ENCODE measurements at regions not wholly inside any gene's neighbourhood (a gene's known extent, or its start where the extent isn't known, plus 50 kb on each side); places are given as distances from the start of the nearest gene placed in this dataset.

DNA sequence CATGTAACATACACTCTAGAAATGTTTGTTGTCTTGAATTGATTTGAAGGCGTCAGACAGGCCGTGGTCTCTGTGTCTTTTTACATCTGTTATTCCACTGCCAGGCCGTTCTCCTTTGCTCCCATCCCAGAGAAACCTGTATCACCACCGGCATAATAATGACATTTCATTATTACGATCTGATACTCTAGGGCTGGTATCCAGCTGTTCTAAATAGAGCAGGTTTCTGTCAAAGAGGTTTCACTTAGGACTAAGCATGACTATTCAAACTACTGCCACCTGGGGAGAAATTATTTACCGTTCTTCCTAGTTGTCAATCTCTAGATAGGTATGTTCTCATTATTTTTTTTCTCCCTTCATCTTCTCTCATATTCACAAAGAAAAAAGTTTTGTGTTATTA, 1016.2 kb upstream of the EEF2KMT start:
- TF ChIP-seq, protein P1, sequence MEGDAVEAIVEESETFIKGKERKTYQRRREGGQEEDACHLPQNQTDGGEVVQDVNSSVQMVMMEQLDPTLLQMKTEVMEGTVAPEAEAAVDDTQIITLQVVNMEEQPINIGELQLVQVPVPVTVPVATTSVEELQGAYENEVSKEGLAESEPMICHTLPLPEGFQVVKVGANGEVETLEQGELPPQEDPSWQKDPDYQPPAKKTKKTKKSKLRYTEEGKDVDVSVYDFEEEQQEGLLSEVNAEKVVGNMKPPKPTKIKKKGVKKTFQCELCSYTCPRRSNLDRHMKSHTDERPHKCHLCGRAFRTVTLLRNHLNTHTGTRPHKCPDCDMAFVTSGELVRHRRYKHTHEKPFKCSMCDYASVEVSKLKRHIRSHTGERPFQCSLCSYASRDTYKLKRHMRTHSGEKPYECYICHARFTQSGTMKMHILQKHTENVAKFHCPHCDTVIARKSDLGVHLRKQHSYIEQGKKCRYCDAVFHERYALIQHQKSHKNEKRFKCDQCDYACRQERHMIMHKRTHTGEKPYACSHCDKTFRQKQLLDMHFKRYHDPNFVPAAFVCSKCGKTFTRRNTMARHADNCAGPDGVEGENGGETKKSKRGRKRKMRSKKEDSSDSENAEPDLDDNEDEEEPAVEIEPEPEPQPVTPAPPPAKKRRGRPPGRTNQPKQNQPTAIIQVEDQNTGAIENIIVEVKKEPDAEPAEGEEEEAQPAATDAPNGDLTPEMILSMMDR (IDR thresholded peaks at IDR 0.05) = no peak
- TF ChIP-seq POLR2A (IDR thresholded peaks at IDR 0.05) (no peak), POLR2AphosphoS5 (IDR thresholded peaks at IDR 0.05) (no peak)

Data from breast epithelium (tissue), 3 donors.